GM21737 (cell line): ENCODE measurements at regions not wholly inside any gene's neighbourhood (a gene's known extent, or its start where the extent isn't known, plus 50 kb on each side); places are given as distances from the start of the nearest gene placed in this dataset.
"Not testable (repeated sequence)": the region's sequence is repeated elsewhere in the genome, so short reads cannot be mapped to it uniquely, and the experiment has no call there.

Experiments used
- ATAC-seq: cut with Tn5 transposase; IDR thresholded peaks from one replicate; pipeline ENCODE4 v1.9.1; 2021; ENCODE audit warnings: mild to moderate bottlenecking, moderate library complexity; ENCODE audit not compliant: unreplicated experiment

- no peak for ATAC-seq
Observed at GRCh38 chr2:42978887-42979415, 186.6 kb upstream of the HAAO start.

- ATAC-seq = no peak
Observed at GRCh38 chr2:42978175-42978886, 185.9 kb upstream of the HAAO start.

- no peak for ATAC-seq
Observed at GRCh38 chr2:42977270-42978174, 185.1 kb upstream of the HAAO start.

GRCh38 chr2:42976351-42976750 lies 184.0 kb upstream of the HAAO start:
- no peak for ATAC-seq

GRCh38 chr2:42974721-42975717 lies 182.6 kb upstream of the HAAO start:
- ATAC-seq = no peak

- no peak for ATAC-seq
Observed at GRCh38 chr2:42974169-42974720, 181.9 kb upstream of the HAAO start.

GRCh38 chr2:42973726-42974125 lies 181.3 kb upstream of the HAAO start:
- no peak for ATAC-seq

GRCh38 chr2:42972933-42973516 lies 180.6 kb upstream of the HAAO start:
- ATAC-seq = not testable (repeated sequence)

- no peak for ATAC-seq
Observed at GRCh38 chr2:42971947-42972736, 179.8 kb upstream of the HAAO start.

GRCh38 chr2:42971381-42971780 lies 179.0 kb upstream of the HAAO start:
- no peak for ATAC-seq

- ATAC-seq = no peak
Observed at GRCh38 chr2:42970151-42970550, 177.8 kb upstream of the HAAO start.

GRCh38 chr2:42969231-42970150 lies 177.1 kb upstream of the HAAO start:
- no peak for ATAC-seq

GRCh38 chr2:42967959-42968674 lies 175.7 kb upstream of the HAAO start:
- ATAC-seq = no peak

- ATAC-seq = no peak
Observed at GRCh38 chr2:42965910-42966309, 173.5 kb upstream of the HAAO start.

GRCh38 chr2:42965196-42965595 lies 172.8 kb upstream of the HAAO start:
- no peak for ATAC-seq

- ATAC-seq = no peak
Observed at GRCh38 chr2:42964439-42965083, 172.2 kb upstream of the HAAO start.

- no peak for ATAC-seq
Observed at GRCh38 chr2:42963452-42964068, 171.2 kb upstream of the HAAO start.
